AG04450 (cell line): ENCODE measurements at regions not wholly inside any gene's neighbourhood (a gene's known extent, or its start where the extent isn't known, plus 50 kb on each side); places are given as distances from the start of the nearest gene placed in this dataset.
"Not testable (repeated sequence)": the region's sequence is repeated elsewhere in the genome, so short reads cannot be mapped to it uniquely, and the experiment has no call there.

Experiments
- CTCF ChIA-PET: fragments of 300-600, 350-600 bp; formaldehyde crosslinking; extraction: SDS; loops from one replicate; lab custom pipeline; 2022; ENCODE audit warnings: antibody characterized with exemption, inconsistent platforms; lab: Charles Lee
- POLR2A ChIA-PET: fragments of 350-600 bp; formaldehyde crosslinking; extraction: SDS; loops from one replicate; lab custom pipeline; 2021; ENCODE audit warnings: antibody characterized with exemption, inconsistent platforms; lab: Yijun Ruan, JAX
- DNase-seq: peaks from one replicate; pipeline ENCODE4 v3.0.0-alpha.2; 2011; ENCODE audit warnings: low read depth, low spot score
- H3K27ac ChIP-seq: one replicate; pipeline ENCODE4 v1.5.1; 2012; ENCODE audit warnings: low read depth, low read length, control low read depth
- H3K27me3 ChIP-seq: one replicate; pipeline ENCODE4 v1.6.0; 2012; ENCODE audit warnings: low read length; ENCODE audit not compliant: control insufficient read depth, insufficient read depth
- H3K4me3 ChIP-seq: 2 replicates; pipeline ENCODE4 v1.5.1; 2011; ENCODE audit warnings: mild to moderate bottlenecking, low read depth, low read length, control low read depth
- H3K9me3 ChIP-seq: 2 replicates; pipeline ENCODE4 v1.5.1; 2012; ENCODE audit warnings: low read length; ENCODE audit not compliant: control insufficient read depth, insufficient read depth
- TF ChIP-seq, protein P1 (sequence below): IDR thresholded peaks from 2 replicates; pipeline ENCODE4 v1.5.1; 2011; ENCODE audit warnings: low read depth, low read length, control low read depth, inconsistent platforms

DNA sequence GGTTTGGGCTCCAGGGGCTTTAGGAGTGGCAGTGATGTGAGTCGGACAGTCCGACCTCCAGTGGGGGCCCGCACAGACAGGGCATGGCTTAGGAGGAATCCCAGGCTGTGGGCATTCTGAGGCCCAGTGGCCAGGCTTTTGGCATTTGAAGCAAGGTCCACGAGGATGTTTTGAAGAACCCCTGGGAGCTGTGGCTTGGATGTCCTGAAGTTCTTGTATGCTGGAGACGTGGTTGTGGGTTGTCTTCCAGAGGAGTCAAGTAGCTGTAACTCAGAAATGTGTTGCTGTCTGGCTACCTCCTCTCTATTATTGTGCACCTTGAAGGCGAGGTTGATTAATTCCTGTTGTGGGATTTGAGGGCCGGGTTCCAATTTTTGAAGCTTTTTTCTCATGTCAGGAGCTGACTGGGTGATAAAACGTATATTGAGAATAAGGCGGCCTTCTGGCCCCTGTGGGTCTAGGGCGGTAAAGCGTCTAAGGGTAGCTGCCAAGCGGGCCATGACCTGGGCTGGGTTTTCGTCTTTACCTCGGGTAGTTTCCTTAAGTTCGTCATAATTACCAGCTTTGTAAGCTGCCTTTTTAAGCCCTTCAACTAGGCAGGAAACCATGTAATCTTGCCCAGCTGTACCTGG is 67.3 kb upstream of the EZR start:
- DNase-seq, CTCF ChIA-PET, POLR2A ChIA-PET: not testable (repeated sequence)

DNA sequence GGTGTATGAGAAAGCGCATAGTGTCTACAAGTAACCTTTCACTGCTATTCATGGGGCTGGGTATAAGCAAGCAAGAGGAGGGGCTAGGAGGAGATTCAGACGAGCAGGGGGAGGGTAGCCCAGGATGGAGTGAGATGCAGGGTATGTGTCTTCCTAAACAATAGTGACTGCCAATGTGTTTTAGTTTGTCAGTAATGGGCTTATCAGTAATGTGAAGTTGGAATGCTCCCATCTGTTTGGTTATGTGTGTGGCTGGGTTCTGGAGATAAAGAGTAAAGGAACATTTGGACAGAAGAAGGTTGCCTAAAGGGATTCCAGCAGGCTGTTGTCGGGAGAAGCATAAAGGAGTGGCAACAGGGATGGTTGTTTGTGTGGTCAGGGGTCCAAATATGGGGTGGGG is 62.7 kb upstream of the EZR start:
- H3K27me3 ChIP-seq, DNase-seq, H3K9me3 ChIP-seq, POLR2A ChIA-PET, H3K4me3 ChIP-seq, H3K27ac ChIP-seq, CTCF ChIA-PET: not testable (repeated sequence)

More for the DNA sequence above, 67.3 kb upstream of the EZR start:
- not testable (repeated sequence) for H3K4me3 ChIP-seq, H3K27ac ChIP-seq, H3K27me3 ChIP-seq, H3K9me3 ChIP-seq

DNA sequence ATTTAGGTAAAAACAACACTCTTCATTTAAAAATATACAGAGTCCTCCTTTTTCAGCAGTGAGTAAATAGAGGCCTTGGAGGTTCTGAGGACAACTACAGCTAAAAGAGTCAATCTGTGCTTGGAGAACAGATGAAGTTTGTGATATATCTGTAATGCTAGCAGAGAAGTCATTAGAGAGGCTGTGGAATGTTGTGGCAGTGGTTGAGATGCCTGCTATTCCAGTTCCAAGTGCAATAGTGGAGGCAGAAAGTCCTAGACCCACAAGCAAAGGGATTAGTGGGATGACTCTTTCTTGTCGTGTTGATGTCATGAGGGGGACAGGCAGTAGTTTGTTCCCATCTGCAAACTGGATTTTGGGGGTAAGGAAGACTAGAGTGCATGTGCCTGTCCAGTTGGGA is 62.1 kb upstream of the EZR start:
- POLR2A ChIA-PET, result interaction anchor here (0.7 kb wide), 1 partner anchor 62 kb away, joined by 3 read pairs; the partner anchor contains the start of gene EZR
- H3K9me3 ChIP-seq, H3K27ac ChIP-seq, H3K27me3 ChIP-seq, CTCF ChIA-PET, H3K4me3 ChIP-seq, DNase-seq: not testable (repeated sequence)

GRCh38 chr6:158879180-158879579 is 60.0 kb upstream of the EZR start:
- no peak overlapping the region for H3K27ac ChIP-seq
- no peaks in the 10 kb centered on the region for H3K27me3 ChIP-seq
- H3K9me3 ChIP-seq, result peaks cover 4% of the 10 kb centered on the region; the same call in 1 of the 2 replicates
- TF ChIP-seq, protein P1, sequence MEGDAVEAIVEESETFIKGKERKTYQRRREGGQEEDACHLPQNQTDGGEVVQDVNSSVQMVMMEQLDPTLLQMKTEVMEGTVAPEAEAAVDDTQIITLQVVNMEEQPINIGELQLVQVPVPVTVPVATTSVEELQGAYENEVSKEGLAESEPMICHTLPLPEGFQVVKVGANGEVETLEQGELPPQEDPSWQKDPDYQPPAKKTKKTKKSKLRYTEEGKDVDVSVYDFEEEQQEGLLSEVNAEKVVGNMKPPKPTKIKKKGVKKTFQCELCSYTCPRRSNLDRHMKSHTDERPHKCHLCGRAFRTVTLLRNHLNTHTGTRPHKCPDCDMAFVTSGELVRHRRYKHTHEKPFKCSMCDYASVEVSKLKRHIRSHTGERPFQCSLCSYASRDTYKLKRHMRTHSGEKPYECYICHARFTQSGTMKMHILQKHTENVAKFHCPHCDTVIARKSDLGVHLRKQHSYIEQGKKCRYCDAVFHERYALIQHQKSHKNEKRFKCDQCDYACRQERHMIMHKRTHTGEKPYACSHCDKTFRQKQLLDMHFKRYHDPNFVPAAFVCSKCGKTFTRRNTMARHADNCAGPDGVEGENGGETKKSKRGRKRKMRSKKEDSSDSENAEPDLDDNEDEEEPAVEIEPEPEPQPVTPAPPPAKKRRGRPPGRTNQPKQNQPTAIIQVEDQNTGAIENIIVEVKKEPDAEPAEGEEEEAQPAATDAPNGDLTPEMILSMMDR, result no peak
- ChIA-PET CTCF (no interaction called here), POLR2A (no interaction called here)
- no peak overlapping the region for H3K4me3 ChIP-seq
- DNase-seq, result no peak

GRCh38 chr6:158877716-158878115 is 58.5 kb upstream of the EZR start:
- POLR2A ChIA-PET, result no interaction called here
- Histone ChIP-seq H3K27me3 (no peaks in the 10 kb centered on the region), H3K4me3 (no peak overlapping the region), H3K27ac (no peak overlapping the region), H3K9me3 (peaks cover 4% of the 10 kb centered on the region; the same call in 1 of the 2 replicates)
- TF ChIP-seq, protein P1, result no peak
- CTCF ChIA-PET, result no interaction called here
- DNase-seq, result no peak

DNA sequence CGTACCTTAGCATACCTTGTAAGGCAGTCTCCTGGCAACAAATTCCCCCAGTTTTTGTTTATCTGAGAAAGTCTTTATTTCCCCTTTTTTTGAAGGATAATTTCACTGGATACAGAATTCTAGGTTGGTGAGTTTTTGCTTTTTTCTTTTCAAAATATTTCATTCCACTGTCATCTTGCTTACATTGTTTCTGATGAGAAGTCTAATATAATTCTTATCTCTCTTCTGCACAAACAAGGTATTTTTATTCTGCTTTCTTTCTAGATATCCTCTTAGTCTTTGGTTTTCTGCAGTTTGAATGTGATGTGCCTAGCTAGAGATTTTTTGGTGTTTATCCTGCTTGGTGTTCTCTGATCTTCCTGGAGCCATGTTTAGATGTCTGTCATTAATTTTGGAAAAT is 57.7 kb upstream of the EZR start:
- ChIA-PET CTCF (no interaction called here), POLR2A (no interaction called here)
- peaks cover 4% of the 10 kb centered on the region; the same call in 1 of the 2 replicates for H3K9me3 ChIP-seq
- DNase-seq, result no peak
- no peaks in the 10 kb centered on the region for H3K27me3 ChIP-seq
- H3K4me3 ChIP-seq, result no peak overlapping the region
- no peak overlapping the region for H3K27ac ChIP-seq
- TF ChIP-seq, protein P1, result no peak
